Testis (tissue), 2 donors: ENCODE measurements at regions not wholly inside any gene's neighbourhood (a gene's known extent, or its start where the extent isn't known, plus 50 kb on each side); places are given as distances from the start of the nearest gene placed in this dataset.

Experiments
- DNase-seq: peaks from one replicate; pipeline ENCODE4 v3.0.0-alpha.2; 2019
- H3K27ac ChIP-seq, 2 donors: fragments of 200-600 bp; sonication (generic); one replicate each; pipeline ENCODE4 v1.5.1; 2019
- H3K27me3 ChIP-seq: fragments of 200-600 bp; sonication (generic); one replicate; pipeline ENCODE4 v1.5.1; 2019
- H3K36me3 ChIP-seq: fragments of 200-600 bp; sonication (generic); one replicate; pipeline ENCODE4 v1.5.1; 2017; ENCODE audit warnings: low read depth; ENCODE audit errors: missing control alignments
- H3K4me1 ChIP-seq: fragments of 200-600 bp; sonication (generic); one replicate; pipeline ENCODE4 v1.5.1; 2019
- H3K4me3 ChIP-seq, 2 donors: fragments of 200-600 bp; sonication (generic); one replicate each; pipeline ENCODE4 v1.5.1; 2017 to 2019
- H3K9me3 ChIP-seq: fragments of 200-600 bp; sonication (generic); one replicate; pipeline ENCODE4 v1.5.1; 2017
- POLR2A ChIP-seq: fragments of 450-650 bp; IDR thresholded peaks from one replicate; pipeline ENCODE4 v1.6.1; 2017; ENCODE audit warnings: antibody characterized with exemption, mild to moderate bottlenecking, moderate library complexity
- WGBS, 2 donors: methylation state at CpG; one replicate each; pipeline ENCODE4 v1.1.5; 2018; 5-methylcytosine and 5-hydroxymethylcytosine counted together
- intact Hi-C: fragments of 100-400 bp; cut with DNase I; formaldehyde crosslinking; loops from one replicate; pipeline ENCODE4 v1.15.1; 2023; ENCODE audit warnings: low total_unique reads
- TF ChIP-seq, protein P1 (sequence below), 3 experiments: fragments of 450-650 bp in 2 of 3; fragments of 200-600 bp in 1 of 3; sonication (generic) in 1 of 3; IDR thresholded peaks; one replicate each; pipeline ENCODE4 v1.5.1; 2016 to 2019; ENCODE audit warnings: antibody characterized with exemption in 3 of 3, mild to moderate bottlenecking in 2 of 3, moderate library complexity in 1 of 3

DNA sequence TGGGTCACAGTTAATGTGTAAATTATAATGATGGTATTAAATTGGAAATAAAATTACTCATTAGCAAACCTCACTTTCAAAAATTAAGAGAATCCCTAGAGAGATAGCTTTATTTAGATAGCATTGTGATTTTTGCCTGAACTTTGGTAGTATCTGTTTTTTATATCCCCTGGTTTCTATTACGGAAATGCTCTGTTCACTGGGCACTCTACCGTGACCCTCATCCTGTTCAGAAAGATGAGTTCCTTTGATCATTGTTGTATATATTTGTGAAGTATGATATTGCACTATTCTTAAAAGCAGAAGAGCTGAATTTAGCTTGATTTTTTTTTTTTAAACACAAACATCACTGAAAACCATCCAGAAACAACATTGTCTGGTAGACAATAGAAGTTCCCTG is 1143.8 kb upstream of the MAP3K7 start:
- H3K9me3 ChIP-seq = no peaks in the 10 kb centered on the region
- H3K27ac ChIP-seq = no peak overlapping the region
- intact Hi-C loops = no loop called here
- no peak overlapping the region for H3K4me3 ChIP-seq
- H3K4me1 ChIP-seq = no peaks in the 10 kb centered on the region
- no peaks in the 10 kb centered on the region for H3K27me3 ChIP-seq
- no peak for DNase-seq
- no peak for TF ChIP-seq POLR2A
- TF ChIP-seq, protein P1, sequence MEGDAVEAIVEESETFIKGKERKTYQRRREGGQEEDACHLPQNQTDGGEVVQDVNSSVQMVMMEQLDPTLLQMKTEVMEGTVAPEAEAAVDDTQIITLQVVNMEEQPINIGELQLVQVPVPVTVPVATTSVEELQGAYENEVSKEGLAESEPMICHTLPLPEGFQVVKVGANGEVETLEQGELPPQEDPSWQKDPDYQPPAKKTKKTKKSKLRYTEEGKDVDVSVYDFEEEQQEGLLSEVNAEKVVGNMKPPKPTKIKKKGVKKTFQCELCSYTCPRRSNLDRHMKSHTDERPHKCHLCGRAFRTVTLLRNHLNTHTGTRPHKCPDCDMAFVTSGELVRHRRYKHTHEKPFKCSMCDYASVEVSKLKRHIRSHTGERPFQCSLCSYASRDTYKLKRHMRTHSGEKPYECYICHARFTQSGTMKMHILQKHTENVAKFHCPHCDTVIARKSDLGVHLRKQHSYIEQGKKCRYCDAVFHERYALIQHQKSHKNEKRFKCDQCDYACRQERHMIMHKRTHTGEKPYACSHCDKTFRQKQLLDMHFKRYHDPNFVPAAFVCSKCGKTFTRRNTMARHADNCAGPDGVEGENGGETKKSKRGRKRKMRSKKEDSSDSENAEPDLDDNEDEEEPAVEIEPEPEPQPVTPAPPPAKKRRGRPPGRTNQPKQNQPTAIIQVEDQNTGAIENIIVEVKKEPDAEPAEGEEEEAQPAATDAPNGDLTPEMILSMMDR (IDR thresholded peaks at IDR 0.05) = no peak
- 74 to 80% methylated on average over 2 of the region's 2 CpGs for WGBS, 2 donors
- H3K36me3 ChIP-seq = no peaks in the 10 kb centered on the region

DNA sequence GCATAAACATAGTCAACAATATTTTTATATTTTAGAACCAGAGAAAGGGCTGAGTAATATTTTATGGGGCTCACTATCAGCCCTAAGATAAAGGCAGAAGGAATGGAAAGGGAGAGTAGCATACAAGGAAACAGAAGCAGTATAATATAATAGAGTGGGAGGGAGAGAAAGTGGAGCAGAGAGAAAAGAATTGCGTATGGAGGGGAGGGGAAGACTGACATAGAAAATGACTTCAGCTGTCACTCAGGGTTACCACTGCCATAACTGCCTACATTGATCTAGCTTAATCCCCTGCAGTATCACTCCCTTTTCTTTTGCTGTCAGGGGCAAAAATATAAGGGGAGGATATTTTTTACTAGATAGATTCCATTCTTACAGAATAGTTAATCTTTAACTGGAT is 1133.5 kb upstream of the MAP3K7 start:
- Histone ChIP-seq H3K27me3 (no peaks in the 10 kb centered on the region), H3K27ac (no peak overlapping the region), H3K4me3 (no peak overlapping the region), H3K9me3 (no peaks in the 10 kb centered on the region), H3K36me3 (no peaks in the 10 kb centered on the region), H3K4me1 (no peaks in the 10 kb centered on the region)
- WGBS, 2 donors = 41 to 43% methylated on average over 1 of the region's 1 CpG
- DNase-seq = no peak
- intact Hi-C loops = no loop called here
- TF ChIP-seq, protein P1 (IDR thresholded peaks at IDR 0.05) = no peak
- TF ChIP-seq POLR2A = no peak

DNA sequence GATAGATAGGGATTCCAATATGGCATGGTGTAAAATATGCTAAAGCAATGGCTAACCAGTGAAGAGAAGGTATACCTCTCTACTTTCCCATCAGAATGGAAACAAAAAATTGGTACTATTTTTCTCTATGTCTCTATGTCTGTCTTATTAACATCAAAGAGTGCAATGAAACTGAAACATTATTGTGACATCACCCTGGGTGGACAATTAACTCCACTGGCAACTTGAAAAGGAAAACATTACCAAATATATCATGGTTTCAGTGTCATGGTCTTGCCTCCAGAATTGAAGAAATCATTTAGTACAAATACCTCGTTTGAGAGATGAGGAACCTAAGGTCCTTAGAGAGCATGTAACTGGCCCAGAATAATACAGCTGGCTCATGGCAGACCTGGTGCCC is 1132.5 kb upstream of the MAP3K7 start:
- no peak for TF ChIP-seq POLR2A
- TF ChIP-seq, protein P1 (IDR thresholded peaks at IDR 0.05) = no peak
- no peaks in the 10 kb centered on the region for H3K4me1 ChIP-seq
- H3K4me3 ChIP-seq = no peak overlapping the region
- H3K36me3 ChIP-seq = no peaks in the 10 kb centered on the region
- no peaks in the 10 kb centered on the region for H3K27me3 ChIP-seq
- no peaks in the 10 kb centered on the region for H3K9me3 ChIP-seq
- no peak for DNase-seq
- intact Hi-C loops = no loop called here
- no peak overlapping the region for H3K27ac ChIP-seq
- 15 to 28% methylated on average over 1 of the region's 1 CpG for WGBS, 2 donors

DNA sequence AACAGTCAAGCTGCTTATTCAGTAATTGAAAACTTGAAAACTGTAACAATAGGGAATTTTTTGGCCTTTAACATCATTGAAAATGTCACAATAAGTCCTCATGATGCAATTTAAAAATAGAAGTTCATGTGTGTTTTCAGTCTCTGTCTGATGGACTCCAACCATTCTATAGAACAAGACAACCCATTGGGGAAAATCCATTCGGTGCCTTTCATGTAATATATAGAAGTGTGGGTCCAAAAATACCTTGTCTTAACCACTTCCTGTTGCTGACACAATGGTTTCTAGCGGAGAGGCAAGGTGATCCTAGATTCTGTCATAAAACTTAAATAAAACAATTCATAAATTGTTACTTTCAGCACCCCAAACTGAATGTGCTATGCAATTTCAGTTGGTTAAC is 1131.3 kb upstream of the MAP3K7 start:
- DNase-seq = no peak
- intact Hi-C loops = no loop called here

DNA sequence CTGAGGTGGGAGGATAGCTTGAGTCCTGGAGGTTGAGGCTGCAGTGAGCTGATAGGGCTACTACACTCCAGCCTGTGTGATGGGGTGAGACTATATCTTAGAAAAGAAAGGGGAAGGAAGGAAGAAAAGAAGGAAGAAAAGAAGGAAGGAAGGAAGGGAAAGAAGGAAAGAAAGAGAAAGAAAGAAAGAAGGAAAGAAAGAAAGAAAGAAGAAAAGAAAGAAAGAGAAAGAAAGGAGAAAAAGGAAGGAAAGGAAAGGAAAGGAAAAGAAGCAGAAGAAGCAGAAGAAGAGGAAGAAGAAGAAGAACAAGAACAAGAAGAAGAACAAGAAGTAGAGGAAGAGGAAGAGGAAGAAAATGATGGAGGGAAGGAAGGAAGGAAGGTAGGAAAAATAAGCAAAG is 1130.2 kb upstream of the MAP3K7 start:
- H3K36me3 ChIP-seq = no peaks in the 10 kb centered on the region
- no peak overlapping the region for H3K4me3 ChIP-seq
- no peaks in the 10 kb centered on the region for H3K9me3 ChIP-seq
- no peak for DNase-seq
- no peak for TF ChIP-seq POLR2A
- TF ChIP-seq, protein P1 (IDR thresholded peaks at IDR 0.05) = no peak
- intact Hi-C loops = no loop called here
- H3K27ac ChIP-seq = no peak overlapping the region
- no peaks in the 10 kb centered on the region for H3K27me3 ChIP-seq
- H3K4me1 ChIP-seq = no peaks in the 10 kb centered on the region

More for the DNA sequence above, 1131.3 kb upstream of the MAP3K7 start:
- H3K4me1 ChIP-seq = no peaks in the 10 kb centered on the region
- 94 to 95% methylated on average over 2 of the region's 2 CpGs for WGBS, 2 donors
- H3K36me3 ChIP-seq = no peaks in the 10 kb centered on the region
- no peak overlapping the region for H3K4me3 ChIP-seq
- TF ChIP-seq, protein P1 (IDR thresholded peaks at IDR 0.05) = no peak
- TF ChIP-seq POLR2A = no peak
- no peak overlapping the region for H3K27ac ChIP-seq
- no peaks in the 10 kb centered on the region for H3K9me3 ChIP-seq
- H3K27me3 ChIP-seq = no peaks in the 10 kb centered on the region
